GM21619 (cell line): ENCODE measurements at regions not wholly inside any gene's neighbourhood (a gene's known extent, or its start where the extent isn't known, plus 50 kb on each side); places are given as distances from the start of the nearest gene placed in this dataset.
"Not testable (repeated sequence)": the region's sequence is repeated elsewhere in the genome, so short reads cannot be mapped to it uniquely, and the experiment has no call there.

Experiments
- ATAC-seq: cut with Tn5 transposase; IDR thresholded peaks from one replicate; pipeline ENCODE4 v1.9.1; 2021; ENCODE audit not compliant: unreplicated experiment

DNA sequence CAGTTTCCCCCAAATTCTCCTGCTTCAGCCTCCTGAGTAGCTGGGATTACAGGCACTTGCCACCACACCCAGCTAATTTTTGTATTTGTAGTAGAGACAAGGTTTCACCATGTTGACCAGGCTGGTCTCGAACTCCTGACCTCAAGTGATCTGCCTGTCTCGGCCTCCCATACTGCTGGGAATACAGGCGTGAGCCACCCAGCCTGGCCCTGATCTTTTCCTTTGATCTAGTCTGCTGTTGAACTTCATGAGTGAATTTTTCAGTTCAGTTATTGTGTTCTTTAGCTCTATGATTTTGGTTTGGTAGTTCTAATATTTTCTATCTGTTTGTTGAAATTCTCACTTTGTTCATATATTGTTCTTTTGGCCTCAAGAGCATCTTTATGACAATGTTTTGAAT lies 83.4 kb upstream of the RAP2C start:
- ATAC-seq: not testable (repeated sequence)

DNA sequence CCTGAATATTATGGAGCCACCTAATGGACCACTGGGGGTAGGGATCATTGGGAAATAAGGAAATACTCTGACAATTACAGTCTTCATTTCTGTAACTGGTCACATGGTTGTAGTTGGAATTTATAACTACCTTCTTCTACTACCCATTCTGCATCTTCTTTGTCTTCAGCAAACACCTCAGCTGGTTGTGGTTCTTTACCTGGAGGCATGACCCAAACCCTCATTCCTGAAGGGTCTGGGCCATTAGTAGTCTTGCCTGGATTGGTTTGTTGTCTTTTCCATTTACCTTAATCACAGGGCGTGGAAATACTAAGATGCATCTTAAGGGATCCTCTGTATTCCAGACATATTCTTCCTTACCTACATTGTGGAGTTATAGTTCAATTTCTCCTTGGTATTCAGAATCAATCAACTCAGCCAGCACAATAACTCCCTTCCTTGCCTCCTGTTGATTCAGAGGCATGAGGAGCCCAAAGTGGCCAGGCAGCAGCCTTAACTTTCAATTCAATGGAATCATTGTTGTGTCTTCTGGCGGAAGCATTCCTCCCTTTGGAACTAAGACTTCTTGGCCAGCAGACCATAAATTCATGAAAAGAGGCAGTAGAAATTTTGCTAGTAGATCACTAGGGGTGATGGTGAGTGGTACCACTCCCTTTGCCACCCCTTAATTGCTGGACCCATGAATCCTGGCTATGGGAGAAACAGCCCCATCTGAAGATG lies 75.7 kb upstream of the RAP2C start:
- ATAC-seq: no peak

DNA sequence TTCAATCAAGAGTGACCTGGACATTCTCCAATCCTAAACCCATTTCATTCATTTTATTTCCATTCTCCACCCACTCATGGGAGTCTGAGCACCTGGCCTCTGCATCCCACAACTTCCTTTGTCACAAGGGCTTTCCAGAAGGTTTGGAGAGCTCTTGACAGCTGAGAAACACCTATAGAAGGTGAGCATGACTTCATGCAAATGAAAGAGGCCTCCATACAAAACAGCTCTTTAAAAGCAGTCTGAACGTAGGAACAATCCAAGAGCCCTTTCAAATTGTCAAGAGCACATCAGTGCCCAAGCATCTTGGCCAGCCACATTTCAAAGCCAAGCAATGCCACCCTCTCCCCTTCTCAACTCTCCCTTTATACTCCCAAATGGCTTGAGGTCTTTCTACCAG lies 74.9 kb upstream of the RAP2C start:
- ATAC-seq: no peak

DNA sequence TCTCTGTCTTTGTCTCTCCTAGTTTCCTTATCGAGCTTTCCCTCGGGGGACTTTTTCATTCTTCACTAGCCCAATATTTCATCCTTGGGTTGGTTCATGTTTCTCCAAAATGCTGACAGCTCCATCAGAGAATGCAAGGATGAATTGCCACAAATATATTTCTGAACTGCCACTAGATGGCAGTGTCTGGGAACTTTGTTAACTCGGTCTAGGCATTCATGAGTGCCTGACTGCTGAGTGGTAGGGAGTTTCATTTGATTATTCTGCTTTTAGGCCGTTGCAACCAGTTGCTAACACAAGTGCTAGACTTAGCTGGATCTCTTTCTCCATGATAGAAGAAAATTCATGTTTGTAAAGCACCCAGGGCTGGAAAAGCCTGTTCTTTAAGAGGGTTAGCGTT lies 73.5 kb upstream of the RAP2C start:
- ATAC-seq: peak; percentile 64

DNA sequence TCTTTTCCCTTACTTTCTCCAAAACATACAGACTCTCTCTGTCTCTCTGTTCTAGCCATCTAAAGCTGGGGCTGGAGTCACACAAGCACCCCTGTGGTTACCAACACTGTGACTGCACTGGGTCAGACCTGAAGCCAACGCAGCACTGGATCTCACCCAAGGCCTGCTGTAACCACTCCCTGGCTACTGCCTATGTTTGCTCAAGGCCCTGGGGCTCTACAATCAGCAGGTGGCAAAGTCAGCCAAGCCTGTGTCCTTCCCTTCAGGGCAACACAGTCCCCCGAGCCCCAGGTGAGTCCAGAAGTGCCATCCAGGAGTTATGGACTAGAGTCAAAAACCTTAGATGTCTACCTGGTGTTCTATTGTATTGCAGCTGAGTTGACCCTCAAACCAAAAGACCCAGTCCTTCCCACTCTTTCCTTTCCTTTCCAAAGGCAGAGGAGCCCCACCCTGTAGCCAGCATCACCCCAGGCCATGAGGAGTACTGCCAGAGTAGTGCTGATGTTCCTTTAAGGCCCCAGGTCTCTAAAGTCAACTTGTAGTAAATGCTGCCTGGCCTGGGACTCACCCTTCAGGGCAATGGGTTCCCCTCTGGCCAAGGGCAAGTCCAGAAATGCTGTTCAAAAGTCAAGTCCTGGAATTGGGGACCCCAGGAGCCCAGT lies 58.8 kb upstream of the RAP2C start:
- no peak for ATAC-seq

DNA sequence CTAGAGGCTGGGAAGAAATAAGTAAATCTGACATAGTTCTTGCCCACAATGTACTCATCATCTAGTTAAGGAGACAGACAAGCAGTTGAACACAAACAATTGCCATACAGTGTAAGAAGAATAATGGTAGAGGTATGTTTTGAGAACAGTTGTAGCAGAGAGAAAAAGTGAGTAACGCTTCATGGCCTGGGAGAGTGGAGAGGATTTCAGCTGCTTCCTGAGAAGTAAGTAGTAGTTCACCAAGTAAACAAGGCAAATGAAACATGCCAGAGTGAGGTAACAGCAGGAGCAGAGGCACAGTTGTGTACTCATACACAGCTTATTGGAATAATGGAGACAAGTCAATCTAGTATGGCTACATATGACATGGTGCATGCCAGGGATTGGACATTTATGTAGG lies 53.6 kb upstream of the RAP2C start:
- ATAC-seq: no peak

DNA sequence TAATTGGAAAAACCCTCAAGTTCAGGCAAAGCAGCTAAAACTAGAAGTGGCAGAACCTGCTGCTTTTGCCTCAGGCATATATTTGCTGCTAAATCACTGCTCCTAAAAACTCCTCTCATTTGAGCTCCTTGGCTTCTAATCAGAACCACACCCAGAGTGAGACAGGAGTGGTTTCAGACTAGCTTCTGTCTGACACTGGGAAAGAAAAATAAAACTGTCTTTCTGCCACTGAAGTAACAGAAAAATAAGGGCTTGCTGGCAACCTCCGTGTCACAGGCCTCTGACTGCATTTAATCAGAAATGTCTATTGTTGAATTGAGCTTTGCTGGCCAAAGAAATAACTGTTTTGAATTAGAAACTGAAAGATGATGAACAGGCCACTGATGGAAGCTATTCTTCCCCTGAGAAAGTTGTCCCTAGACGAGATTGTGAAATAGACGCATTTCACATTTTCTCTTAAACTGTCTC lies 52.1 kb upstream of the RAP2C start:
- no peak for ATAC-seq

DNA sequence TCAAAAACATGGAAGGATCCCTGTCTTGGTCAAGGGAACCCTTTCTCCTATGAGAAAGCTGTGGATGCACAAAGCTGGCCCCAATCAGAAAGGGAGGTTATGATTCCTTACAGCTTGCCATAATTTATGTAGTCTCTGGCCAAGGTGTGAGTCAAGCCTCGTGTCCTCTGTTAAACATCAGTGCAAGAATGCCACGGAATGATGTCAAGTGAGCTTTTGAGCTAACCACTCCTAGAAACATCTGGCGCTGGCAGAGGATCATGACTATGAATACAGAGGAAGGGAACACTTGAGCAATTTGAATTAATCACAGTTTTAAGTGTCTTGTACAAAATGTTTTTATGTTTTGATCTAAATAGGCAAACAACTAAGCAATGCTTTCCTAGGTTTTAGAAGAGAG lies 51.5 kb upstream of the RAP2C start:
- no peak for ATAC-seq

DNA sequence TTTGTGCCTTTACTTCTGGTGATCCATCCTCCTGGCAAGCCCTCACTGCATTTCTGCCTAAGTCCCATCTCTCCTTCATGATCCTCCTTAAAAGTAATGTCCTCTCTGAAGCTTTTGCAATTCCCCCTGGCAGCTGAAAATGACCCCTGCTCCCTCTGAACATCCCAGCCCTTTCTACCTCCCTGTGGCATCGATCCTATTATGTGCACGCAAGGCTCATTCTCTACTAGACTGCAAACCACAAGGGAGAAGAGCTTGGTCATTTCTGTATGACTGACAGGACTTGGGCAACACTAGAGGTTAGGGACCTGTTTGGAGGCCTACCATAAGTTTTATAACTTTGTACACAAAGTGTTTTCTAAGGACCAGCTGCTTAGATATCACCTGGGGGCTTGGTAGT lies 50.8 kb upstream of the RAP2C start:
- no peak for ATAC-seq
